A549 (cell line): ENCODE measurements at regions not wholly inside any gene's neighbourhood (a gene's known extent, or its start where the extent isn't known, plus 50 kb on each side); places are given as distances from the start of the nearest gene placed in this dataset.
A peak's percentile ranks its signal among the peaks of the same experiment; 100 is the strongest.

Experiments used
- ATAC-seq, 2 experiments: fragments of 200-7000 bp in 1 of 2; fragments of >200 bp in 1 of 2; cut with Nextera tagmentation in 1 of 2; cut with Tn5 transposase in 1 of 2; 3 replicates each; pipeline versions ENCODE4 v1.8.0 to v1.9.1; 2018 to 2020; ENCODE audit warnings: mild to moderate bottlenecking in 1 of 2, moderate library complexity in 1 of 2
- CTCF ChIA-PET: fragments of 300-600 bp; sonication (Branson Sonifier 250); formaldehyde crosslinking; extraction: SDS; loops from one replicate; lab custom pipeline; 2021; ENCODE audit warnings: antibody characterized with exemption, inconsistent platforms; lab: Yijun Ruan, JAX
- POLR2A ChIA-PET: fragments of 350-600 bp; formaldehyde crosslinking; extraction: SDS; loops from one replicate; lab custom pipeline; 2021; ENCODE audit warnings: antibody characterized with exemption, inconsistent platforms; lab: Yijun Ruan, JAX
- DNase-seq, 2 experiments: peaks; one replicate each; pipeline versions ENCODE4 v3.0.0 to v3.0.0-alpha.2; 2011 to 2016; ENCODE audit warnings: low read depth in 1 of 2, low spot score in 1 of 2
- FAIRE-seq: peaks from 2 replicates; lab custom pipeline; 2011; peaks lifted over from hg19 to GRCh38; lab: Jason Lieb, UNC
- H3K27ac ChIP-seq, 2 experiments: fragments of >200 bp; sonication (Bioruptor Twin); formaldehyde crosslinking; 3 replicates each; pipeline ENCODE4 v1.5.1; 2016 to 2017
- H3K4me1 ChIP-seq: fragments of >200 bp; sonication (Bioruptor Twin); formaldehyde crosslinking; 3 replicates; pipeline ENCODE4 v1.6.1; 2016
- H3K4me2 ChIP-seq: fragments of >200 bp; sonication (Bioruptor Twin); formaldehyde crosslinking; 3 replicates; pipeline ENCODE4 v1.6.1; 2016
- H3K4me3 ChIP-seq: fragments of >200 bp; sonication (Bioruptor Twin); formaldehyde crosslinking; 3 replicates; pipeline ENCODE4 v1.5.1; 2016
- H3K9me3 ChIP-seq: fragments of >200 bp; sonication (Bioruptor Twin); formaldehyde crosslinking; 3 replicates; pipeline ENCODE4 v1.6.1; 2016
- BCL3 ChIP-seq: fragments of >200 bp; sonication (Bioruptor Twin); formaldehyde crosslinking; IDR thresholded peaks from 3 replicates; pipeline ENCODE4 v1.6.1; 2016
- CBX2 ChIP-seq: fragments of 200-600 bp; sonication (generic); IDR thresholded peaks from 2 replicates; pipeline ENCODE4 v1.6.1; 2016; ENCODE audit warnings: low read depth, mild to moderate bottlenecking, borderline replicate concordance
- EHMT2 ChIP-seq: fragments of 200-600 bp; sonication (generic); IDR thresholded peaks from 2 replicates; pipeline ENCODE4 v1.6.1; 2016; ENCODE audit warnings: antibody characterized with exemption, low read depth, mild to moderate bottlenecking, moderate library complexity
- FOSB ChIP-seq: fragments of 250-450 bp; sonication (Bioruptor Pico); IDR thresholded peaks from 2 replicates; pipeline ENCODE4 v1.5.0; 2020; ENCODE audit warnings: mild to moderate bottlenecking, moderate library complexity
- HDAC2 ChIP-seq: fragments of 200-600 bp; sonication (generic); IDR thresholded peaks from 2 replicates; pipeline ENCODE4 v1.6.1; 2016
- NR3C1 ChIP-seq: fragments of >200 bp; sonication (Bioruptor Twin); formaldehyde crosslinking; IDR thresholded peaks from 3 replicates; pipeline ENCODE4 v1.6.1; 2017
- PBX3 ChIP-seq: IDR thresholded peaks from 2 replicates; pipeline ENCODE4 v1.6.1; 2012
- RAD21 ChIP-seq, 2 experiments: fragments of >200 bp in 1 of 2; sonication (Bioruptor Twin) in 1 of 2; formaldehyde crosslinking in 1 of 2; IDR thresholded peaks in 1 of 2; conservative IDR thresholded peaks in 1 of 2; 2 replicates in 1 of 2; 3 replicates in 1 of 2; pipeline ENCODE4 v1.6.1; 2012 to 2018; ENCODE audit warnings: inconsistent platforms in 1 of 2
- RNF2 ChIP-seq: fragments of 200-600 bp; sonication (generic); IDR thresholded peaks from 2 replicates; pipeline ENCODE4 v1.6.1; 2016; ENCODE audit warnings: low read depth, mild to moderate bottlenecking, antibody characterized with exemption, moderate library complexity, borderline replicate concordance
- SREBF2 ChIP-seq: fragments of 450-650 bp; IDR thresholded peaks from 2 replicates; pipeline ENCODE4 v1.6.1; 2014; ENCODE audit warnings: mild to moderate bottlenecking, moderate library complexity
- TFCP2L1 ChIP-seq: fragments of 250-450 bp; sonication (Bioruptor Pico); IDR thresholded peaks from 2 replicates; pipeline ENCODE4 v1.5.0; 2021; ENCODE audit warnings: mild to moderate bottlenecking
- USF2 ChIP-seq: fragments of 450-650 bp; IDR thresholded peaks from 2 replicates; pipeline ENCODE4 v1.6.1; 2014; ENCODE audit warnings: antibody characterized with exemption
- ZC3H11A ChIP-seq: fragments of 450-650 bp; IDR thresholded peaks from 2 replicates; pipeline ENCODE4 v1.6.1; 2014; ENCODE audit warnings: antibody characterized with exemption, mild to moderate bottlenecking
- ZFP36 ChIP-seq: fragments of 450-650 bp; IDR thresholded peaks from 2 replicates; pipeline ENCODE4 v1.6.1; 2014; ENCODE audit warnings: borderline replicate concordance; ENCODE audit not compliant: partially characterized antibody
- WGBS: methylation state at CpG from one replicate; pipeline ENCODE4 v1.1.6; 2017; ENCODE audit errors: missing lambda C conversion rate; 5-methylcytosine and 5-hydroxymethylcytosine counted together
- TF ChIP-seq, protein P1 (sequence below): fragments of >200 bp; sonication (Bioruptor Twin); formaldehyde crosslinking; IDR thresholded peaks from 3 replicates; pipeline ENCODE4 v1.5.1; 2016
- TF ChIP-seq, protein P2 (sequence below): IDR thresholded peaks from 2 replicates; pipeline ENCODE4 v1.6.1; 2012; ENCODE audit warnings: low read depth, borderline replicate concordance
- TF ChIP-seq, protein P3 (sequence below): fragments of 150-350 bp; IDR thresholded peaks from 2 replicates; pipeline ENCODE4 v1.6.1; 2014; ENCODE audit warnings: low read depth, mild to moderate bottlenecking, low read length

DNA sequence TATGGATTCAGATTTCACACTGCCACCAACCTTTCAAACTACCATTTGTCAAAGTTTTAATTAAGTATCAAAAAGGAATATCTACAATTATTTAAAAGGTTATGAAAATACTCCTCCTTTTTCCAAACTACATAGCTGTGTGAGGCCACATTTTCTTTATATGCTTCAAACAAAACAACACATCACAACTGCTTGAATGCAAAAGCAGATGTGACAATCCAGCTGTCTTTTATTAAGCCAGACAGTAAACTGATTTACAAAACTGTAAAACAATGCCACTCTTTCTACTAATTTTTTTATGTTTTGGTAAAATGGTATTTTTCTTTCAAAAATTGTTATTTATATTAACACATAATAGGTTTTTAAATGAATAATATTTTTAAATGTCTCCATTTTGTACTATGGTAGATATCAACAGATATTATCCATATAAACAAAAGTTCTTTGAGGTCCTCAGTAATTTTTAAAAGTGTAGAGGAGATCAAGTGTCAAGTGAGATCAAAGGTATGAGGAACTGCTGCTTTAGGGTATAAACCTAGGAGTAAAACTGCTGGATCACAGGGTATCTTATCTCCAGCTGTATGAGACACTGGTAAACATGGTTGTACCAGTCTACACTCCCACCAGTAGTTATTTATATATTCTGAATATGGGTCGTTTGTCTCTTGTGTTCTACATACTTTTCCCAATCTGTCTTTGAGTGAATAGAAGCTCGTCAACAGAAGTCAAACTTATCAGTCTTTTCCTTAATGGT, 68.8 kb upstream of the SERTAD2 start:
- no peak overlapping the region for H3K4me3 ChIP-seq
- FAIRE-seq (no peak), DNase-seq (no peak), ATAC-seq (no peak)
- H3K4me1 ChIP-seq = no peaks in the 10 kb centered on the region
- no peak overlapping the region for H3K27ac ChIP-seq
- ChIA-PET POLR2A (no interaction called here), CTCF (interaction anchor here (0.9 to 1.2 kb wide), 3 partner anchors 18 to 136 kb away, joined by 3 read pairs; no protein-coding TSS in a partner anchor)
- TF ChIP-seq RNF2 (no peak), ZC3H11A (no peak), PBX3 (no peak), ZFP36 (no peak), TFCP2L1 (CRISPR knock-in tag) (no peak)
- TF ChIP-seq, protein P1, sequence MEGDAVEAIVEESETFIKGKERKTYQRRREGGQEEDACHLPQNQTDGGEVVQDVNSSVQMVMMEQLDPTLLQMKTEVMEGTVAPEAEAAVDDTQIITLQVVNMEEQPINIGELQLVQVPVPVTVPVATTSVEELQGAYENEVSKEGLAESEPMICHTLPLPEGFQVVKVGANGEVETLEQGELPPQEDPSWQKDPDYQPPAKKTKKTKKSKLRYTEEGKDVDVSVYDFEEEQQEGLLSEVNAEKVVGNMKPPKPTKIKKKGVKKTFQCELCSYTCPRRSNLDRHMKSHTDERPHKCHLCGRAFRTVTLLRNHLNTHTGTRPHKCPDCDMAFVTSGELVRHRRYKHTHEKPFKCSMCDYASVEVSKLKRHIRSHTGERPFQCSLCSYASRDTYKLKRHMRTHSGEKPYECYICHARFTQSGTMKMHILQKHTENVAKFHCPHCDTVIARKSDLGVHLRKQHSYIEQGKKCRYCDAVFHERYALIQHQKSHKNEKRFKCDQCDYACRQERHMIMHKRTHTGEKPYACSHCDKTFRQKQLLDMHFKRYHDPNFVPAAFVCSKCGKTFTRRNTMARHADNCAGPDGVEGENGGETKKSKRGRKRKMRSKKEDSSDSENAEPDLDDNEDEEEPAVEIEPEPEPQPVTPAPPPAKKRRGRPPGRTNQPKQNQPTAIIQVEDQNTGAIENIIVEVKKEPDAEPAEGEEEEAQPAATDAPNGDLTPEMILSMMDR = no peak
- H3K9me3 ChIP-seq = no peaks in the 10 kb centered on the region
- whole genome bisulfite sequencing = 56% methylated on average over 2 of the region's 2 CpGs
- H3K4me2 ChIP-seq = no peak overlapping the region

- no peak overlapping the region for H3K27ac ChIP-seq
- ChIA-PET POLR2A (interaction anchor here (1.3 kb wide), 1 partner anchor 24 kb away, joined by 4 read pairs; no protein-coding TSS in a partner anchor), CTCF (interaction anchor here (0.9 to 2.0 kb wide), 9 partner anchors 9 to 396 kb away, joined by 3 to 7 read pairs (median 3); no protein-coding TSS in a partner anchor)
- peaks cover 8% of the 10 kb centered on the region; the same call in 1 of the 3 replicates for H3K4me1 ChIP-seq
- H3K9me3 ChIP-seq = no peaks in the 10 kb centered on the region
- DNase-seq (no peak), ATAC-seq (no peak), FAIRE-seq (peak; percentile 13)
- WGBS = 61% methylated on average over 3 of the region's 3 CpGs
- H3K4me3 ChIP-seq = no peak overlapping the region
- H3K4me2 ChIP-seq = no peak overlapping the region
- TF ChIP-seq, protein P2, sequence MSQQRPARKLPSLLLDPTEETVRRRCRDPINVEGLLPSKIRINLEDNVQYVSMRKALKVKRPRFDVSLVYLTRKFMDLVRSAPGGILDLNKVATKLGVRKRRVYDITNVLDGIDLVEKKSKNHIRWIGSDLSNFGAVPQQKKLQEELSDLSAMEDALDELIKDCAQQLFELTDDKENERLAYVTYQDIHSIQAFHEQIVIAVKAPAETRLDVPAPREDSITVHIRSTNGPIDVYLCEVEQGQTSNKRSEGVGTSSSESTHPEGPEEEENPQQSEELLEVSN = no peak
- TF ChIP-seq RNF2 (no peak), CBX2 (no peak), SREBF2 (no peak), HDAC2 (no peak), NR3C1 (no peak), PBX3 (no peak), EHMT2 (no peak), ZC3H11A (no peak), RAD21 (conservative IDR thresholded peaks at IDR 0.05 in 1 of 2, IDR thresholded peaks at IDR 0.05 in 1 of 2) (no peak), USF2 (no peak), BCL3 (no peak), FOSB (no peak)
- TF ChIP-seq, protein P3, sequence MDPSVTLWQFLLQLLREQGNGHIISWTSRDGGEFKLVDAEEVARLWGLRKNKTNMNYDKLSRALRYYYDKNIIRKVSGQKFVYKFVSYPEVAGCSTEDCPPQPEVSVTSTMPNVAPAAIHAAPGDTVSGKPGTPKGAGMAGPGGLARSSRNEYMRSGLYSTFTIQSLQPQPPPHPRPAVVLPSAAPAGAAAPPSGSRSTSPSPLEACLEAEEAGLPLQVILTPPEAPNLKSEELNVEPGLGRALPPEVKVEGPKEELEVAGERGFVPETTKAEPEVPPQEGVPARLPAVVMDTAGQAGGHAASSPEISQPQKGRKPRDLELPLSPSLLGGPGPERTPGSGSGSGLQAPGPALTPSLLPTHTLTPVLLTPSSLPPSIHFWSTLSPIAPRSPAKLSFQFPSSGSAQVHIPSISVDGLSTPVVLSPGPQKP = no peak
- TF ChIP-seq, protein P1 = no peak
These were observed 73.5 kb upstream of the SERTAD2 start for GRCh38 chr2:64727013-64727767.
